Germinal center (tissue), 1 donor: ENCODE measurements at regions not wholly inside any gene's neighbourhood (a gene's known extent, or its start where the extent isn't known, plus 50 kb on each side); places are given as distances from the start of the nearest gene placed in this dataset.
"Not testable (repeated sequence)": the region's sequence is repeated elsewhere in the genome, so short reads cannot be mapped to it uniquely, and the experiment has no call there.

Experiments used
- DNase-seq: peaks from one replicate; pipeline ENCODE4 v3.0.0; 2012; ENCODE audit warnings: mixed read lengths, low spot score

DNA sequence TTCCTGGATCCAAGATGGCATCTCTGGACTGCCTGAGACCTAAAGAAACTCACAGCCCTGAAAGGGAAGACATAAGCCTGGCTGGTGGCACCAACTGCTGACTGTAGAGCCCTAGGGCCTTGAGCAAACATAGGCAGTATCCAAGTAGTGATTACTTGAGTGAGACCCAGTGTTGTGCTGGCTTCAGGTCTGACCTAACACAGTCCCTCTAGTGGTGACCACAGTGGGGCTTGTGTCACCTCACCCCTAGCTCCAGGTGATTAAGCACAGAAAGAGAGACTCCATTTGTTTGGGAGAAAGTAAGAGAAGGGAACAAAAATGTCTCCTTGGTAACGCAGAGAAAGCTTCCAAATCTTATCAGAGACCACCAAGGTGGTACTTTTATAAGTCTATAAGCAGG, 496.3 kb upstream of the HTR2C start:
- no peak for DNase-seq

- no peak for DNase-seq
Measured at GRCh38 chrX:114077773-114078172, 506.1 kb upstream of the HTR2C start.

- DNase-seq, result no peak
Measured at GRCh38 chrX:114075073-114075673, 508.7 kb upstream of the HTR2C start.

DNA sequence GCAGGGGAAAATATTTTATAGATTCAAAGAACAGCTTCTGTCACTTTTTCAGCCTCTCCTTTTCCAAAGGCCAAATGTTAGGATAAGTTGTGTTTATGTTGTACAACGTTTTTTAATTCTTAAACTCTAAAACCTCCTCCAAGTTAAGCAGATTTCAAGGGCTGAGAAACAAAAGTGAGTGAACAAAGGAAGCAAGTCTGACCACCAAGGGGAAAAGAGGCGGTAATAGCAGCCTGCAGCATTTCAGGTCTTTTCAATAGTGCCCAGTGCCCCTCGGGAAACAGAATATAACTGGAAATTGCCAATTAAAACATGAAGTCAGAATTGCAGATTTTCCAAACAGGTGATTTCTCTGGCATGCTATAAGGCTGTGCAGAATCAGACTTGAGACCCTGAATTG, 510.0 kb upstream of the HTR2C start:
- DNase-seq, result no peak

- no peak for DNase-seq
Measured at GRCh38 chrX:114071412-114071811, 512.5 kb upstream of the HTR2C start.

DNA sequence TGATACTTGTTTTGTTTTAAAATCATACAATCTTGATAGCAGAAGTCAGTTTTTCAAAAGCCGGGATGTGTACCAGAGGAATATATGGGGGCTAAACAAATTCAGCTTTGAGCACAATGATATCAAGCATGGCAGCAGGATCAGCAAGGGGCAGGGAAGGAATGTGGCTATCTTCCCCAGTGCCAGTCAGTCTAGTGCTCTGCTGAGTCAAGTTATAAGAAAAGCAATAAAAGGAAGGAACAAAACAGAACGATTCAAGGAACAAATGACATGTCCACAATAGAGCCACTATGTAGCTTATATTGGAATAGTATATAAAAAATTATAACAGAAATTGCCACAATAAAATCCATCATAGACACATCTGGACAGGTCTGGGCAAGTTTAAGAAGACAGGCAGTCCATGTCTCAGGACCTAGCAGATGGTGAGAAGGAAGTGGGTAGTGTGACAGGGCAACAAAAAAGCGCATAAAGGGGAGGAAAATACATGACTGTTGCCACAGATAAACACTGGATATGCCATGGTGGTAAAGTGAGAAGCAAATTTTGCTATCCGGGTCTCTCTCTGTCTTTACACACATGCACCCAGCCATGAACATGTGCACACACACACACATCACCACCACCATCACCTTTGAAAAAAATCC, 518.2 kb upstream of the HTR2C start:
- DNase-seq, result no peak

DNA sequence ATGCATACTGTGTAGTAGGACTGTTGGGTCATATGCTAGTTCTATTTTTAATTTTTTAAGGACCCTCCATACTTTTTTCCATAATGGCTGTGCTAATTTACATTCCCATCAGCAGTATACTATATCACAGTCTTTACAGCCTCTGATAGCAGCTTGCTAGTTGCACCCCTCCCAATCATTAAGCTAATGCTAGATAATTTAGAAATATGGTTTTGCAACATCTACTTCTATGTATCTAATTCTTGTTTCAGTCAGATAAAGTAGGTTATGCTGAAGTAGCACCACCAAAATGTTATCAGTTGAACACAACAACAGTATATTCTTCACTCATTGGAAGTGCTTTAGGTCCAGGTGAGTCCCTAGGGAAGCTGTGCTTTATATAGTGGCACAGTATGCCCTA, 522.7 kb upstream of the HTR2C start:
- DNase-seq, result no peak

DNA sequence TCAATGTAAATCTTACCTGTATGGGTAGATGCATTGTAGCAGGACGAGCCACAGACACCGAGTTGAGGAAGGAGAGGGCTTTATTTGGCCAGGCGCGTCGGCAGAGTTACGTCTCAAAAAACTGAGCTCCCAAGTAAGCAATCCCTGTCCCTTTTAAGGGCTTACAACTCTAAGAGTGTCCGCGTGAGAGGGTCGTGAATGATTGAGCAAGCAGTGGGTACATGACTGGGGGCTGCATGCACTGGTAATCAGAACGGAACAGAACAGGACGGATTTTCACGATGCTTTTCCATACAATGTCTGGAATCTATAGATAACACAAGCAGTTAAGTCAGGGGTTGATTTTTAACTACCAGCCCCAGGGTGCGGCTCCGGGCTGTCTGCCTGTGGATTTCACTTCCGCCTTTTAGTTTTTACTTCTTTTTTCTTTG, 524.9 kb upstream of the HTR2C start:
- DNase-seq, result no peak

GRCh38 chrX:114057422-114057821, 526.5 kb upstream of the HTR2C start:
- not testable (repeated sequence) for DNase-seq

- no peak for DNase-seq
Measured at GRCh38 chrX:114051667-114052315, 532.1 kb upstream of the HTR2C start.

GRCh38 chrX:114050075-114050796, 533.6 kb upstream of the HTR2C start:
- no peak for DNase-seq

- no peak for DNase-seq
Measured at GRCh38 chrX:114049063-114049462, 534.8 kb upstream of the HTR2C start.

GRCh38 chrX:114047558-114047957, 536.3 kb upstream of the HTR2C start:
- DNase-seq, result no peak

DNA sequence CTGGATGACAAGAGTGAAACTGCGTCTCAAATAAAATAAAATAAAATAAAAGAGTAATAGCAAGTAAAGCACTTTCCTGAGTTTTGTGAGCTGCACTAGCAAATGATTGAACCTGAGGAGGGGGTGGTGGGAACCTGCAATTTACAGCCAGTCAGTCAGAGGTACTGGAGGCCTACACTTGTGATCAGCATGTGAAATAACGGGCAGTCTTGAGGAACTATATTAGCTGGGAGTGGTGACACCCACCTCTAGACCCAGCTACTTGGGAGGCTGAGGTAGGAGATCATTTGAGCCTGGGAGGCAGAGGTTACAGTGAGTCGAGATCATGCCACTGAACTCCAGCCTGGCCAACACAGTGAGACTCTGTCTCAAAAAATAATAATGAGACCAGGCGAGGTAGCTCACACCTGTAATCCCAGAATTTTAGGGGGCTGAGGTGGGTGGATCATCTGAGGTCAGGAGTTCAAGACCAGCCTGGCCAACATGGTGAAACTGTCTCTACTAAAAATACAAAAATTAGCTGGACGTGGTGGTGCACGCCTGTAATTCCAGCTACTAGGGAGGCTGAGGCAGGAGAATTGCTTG, 537.1 kb upstream of the HTR2C start:
- no peak for DNase-seq

GRCh38 chrX:114041470-114041869, 542.4 kb upstream of the HTR2C start:
- DNase-seq, result not testable (repeated sequence)

- DNase-seq, result not testable (repeated sequence)
Measured at GRCh38 chrX:114040661-114041269, 543.1 kb upstream of the HTR2C start.

DNA sequence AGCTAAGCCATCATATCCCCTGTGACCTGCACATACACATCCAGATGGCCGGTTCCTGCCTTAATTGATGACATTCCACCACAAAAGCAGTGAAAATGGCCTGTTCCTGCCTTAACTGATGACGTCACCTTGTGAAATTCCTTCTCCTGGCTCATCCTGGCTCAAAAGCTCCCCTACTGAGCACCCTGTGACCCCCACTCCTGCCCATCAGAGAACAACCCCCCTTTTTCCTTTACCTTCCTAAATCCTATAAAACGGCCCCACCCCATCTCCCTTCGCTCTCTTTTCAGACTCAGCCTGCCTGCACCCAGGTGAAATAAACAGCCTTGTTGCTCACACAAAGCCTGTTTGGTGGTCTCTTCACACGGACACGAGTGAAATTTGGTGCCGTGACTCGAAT, 543.8 kb upstream of the HTR2C start:
- not testable (repeated sequence) for DNase-seq

DNA sequence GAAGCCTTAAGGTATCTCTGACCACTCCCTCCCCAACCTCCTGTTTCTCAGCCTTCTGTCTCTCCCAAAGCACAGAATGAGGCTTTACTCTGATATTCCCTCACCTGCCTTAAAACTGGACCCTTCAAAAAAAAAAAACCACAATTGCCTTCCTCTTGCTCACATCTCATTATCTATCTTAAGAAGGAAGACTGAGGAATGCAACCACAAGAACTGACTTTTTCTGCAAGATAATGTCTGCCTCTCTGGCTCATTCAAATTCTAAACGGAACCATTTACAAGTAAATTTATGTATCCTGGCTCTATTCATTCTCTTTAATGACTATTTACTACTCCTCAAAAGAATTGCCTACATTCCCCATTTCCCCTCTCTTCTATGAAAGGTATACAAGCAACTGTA, 545.5 kb upstream of the HTR2C start:
- no peak for DNase-seq

DNA sequence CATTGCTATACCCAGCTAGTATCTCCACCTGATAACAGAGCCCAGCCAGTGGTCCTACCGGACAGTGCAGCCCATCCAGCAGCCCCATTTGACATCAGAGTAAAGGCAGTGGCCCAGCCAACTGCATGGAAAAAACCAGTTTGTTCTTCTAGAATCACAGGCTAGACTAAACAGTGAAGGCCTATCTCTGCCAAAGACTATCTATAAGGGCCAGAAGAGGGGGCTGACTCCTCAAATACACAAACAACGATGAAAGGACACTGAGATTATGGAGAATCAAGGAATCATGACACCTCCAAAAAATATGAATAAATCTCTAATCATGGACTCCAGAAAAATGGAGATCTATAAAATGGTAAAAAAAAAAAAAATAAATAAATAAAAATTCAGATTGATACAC, 546.4 kb upstream of the HTR2C start:
- no peak for DNase-seq

DNA sequence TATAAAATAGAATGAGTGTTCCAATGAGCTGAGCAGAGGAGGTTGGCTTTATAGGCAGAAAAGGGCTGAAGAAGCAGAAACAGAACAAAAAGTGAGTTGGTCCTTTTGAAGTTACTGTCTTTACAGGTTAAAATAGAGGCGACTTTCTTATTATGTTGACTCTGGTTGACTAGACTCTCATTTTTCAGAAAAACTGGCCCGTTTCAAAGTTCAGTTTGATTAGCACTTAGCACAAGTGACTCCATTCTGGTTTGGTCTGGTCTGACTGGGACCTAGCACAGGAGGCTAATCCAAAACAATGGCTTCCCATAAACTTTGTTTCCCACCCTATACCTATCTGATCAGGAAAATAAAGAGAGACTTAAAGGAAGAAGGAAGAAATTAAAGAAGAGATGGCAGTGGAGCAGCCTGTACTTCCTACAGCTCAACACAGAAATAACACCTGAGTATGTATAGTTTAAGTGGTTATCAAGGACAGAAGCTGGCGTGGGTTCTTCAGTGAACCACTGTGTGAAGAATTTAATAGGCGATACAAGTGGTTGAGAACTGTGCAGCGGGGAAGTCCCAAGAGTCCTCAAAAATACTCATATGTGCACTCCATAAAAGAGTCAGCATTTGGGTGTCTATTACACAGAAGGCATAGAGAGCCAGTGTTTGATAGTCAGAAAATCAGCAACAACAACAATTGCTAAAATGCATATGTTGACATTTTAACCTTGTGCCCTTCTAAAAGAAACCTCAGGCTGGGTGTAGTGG, 554.8 kb upstream of the HTR2C start:
- DNase-seq, result no peak

DNA sequence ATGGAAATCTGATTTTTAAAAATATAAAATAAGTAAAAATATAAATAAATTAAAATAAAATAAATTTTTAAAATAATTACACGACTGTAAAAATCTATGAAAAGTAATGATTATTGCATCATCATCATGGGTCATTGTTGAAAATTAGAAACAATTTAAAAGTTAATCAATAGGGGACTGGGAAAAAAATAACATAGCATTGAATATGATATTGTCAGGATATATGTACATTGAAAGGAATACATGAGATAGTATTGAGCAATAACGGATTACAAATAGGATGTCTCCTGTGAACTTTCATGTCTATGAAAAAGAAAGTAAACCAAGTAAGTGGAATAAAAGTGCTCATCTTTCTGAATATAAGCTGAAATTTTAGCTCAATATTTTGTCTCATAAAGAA, 566.8 kb upstream of the HTR2C start:
- DNase-seq, result no peak
